ENCODE measurements at regions not wholly inside any gene's neighbourhood (a gene's known extent, or its start where the extent isn't known, plus 50 kb on each side); places are given as distances from the start of the nearest gene placed in this dataset.
"Not testable (repeated sequence)": the region's sequence is repeated elsewhere in the genome, so short reads cannot be mapped to it uniquely, and the experiment has no call there.

DNA sequence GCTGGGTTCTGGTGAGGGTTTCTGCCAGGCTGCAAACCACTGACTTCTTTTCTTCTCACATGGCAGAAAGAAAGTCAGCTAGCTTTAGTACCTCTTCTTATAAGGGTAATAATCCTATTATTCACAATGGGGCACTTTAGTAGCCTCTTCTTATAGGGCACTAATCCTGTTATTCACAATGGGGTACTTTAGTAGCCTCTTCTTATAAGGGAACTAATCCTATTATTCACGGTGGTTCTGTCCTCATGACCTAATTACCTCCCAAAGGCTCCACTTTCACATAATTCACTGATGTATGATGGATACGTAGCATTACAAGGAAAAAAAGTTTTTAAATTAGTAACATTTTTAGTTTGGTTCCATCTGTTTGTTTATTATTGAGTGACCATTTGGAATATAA, 671.3 kb downstream of the NSUN3 start:
- DNase-seq = peak; percentile 21

DNA sequence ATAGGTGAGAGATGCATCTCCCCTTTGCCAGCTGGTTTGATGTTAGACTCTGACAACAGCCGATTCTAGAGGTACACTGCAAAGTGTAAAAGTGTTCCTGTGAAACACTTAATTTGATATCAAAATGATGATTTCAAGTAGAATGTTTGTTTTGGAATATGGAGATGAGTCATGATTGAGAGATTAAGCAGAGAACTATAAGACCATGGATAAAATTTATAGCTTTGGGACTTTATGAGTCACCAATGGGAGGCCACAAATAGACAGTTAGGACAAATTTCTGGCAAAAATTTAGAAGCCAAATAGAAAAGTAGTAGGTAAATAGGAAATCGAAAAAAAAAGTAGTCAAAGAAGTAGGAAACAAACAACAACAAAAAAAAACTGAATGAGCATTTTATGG, 672.5 kb downstream of the NSUN3 start:
- no peak for DNase-seq

DNA sequence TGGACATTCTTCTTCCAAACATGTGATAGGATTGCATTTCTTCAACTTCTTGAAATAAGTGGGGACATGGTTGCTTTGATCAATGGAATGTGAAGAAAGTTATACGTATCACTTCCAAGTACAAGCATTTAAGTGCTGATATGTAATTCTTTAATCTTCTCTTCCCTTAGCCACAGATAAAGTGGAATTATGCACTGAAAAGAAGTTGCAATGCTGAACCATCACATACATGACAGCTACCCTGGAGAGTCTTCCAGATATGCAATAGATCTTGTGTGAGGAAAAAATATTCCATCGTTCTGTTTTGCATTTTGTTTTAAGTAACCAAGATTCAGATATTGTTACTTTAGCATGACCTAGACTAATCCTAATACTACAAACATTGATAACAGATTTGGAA, 674.3 kb downstream of the NSUN3 start:
- no peak for DNase-seq

- DNase-seq = no peak
These were observed 676.6 kb downstream of the NSUN3 start for GRCh38 chr3:94739420-94739819.

- DNase-seq = no peak
These were observed 695.9 kb downstream of the NSUN3 start for GRCh38 chr3:94758751-94759150.

DNA sequence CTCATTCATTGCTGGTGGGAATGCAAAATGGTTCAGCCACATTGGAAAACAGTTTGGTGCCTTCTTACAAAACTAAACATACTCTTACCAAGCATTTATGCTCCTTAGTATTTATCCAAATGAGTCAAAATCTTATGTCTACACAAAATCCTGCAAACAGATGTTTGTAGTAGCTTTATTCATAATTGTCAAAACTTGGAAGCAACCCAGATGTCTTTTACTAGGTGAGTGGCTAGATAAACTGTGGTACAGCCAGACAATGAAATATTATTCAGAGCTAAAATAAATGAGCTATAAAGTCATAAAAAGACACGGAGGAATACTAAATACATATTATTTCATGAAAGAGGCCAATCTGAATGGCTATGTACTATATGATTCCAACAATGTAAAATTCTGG, 709.5 kb downstream of the NSUN3 start:
- no peak for DNase-seq

DNA sequence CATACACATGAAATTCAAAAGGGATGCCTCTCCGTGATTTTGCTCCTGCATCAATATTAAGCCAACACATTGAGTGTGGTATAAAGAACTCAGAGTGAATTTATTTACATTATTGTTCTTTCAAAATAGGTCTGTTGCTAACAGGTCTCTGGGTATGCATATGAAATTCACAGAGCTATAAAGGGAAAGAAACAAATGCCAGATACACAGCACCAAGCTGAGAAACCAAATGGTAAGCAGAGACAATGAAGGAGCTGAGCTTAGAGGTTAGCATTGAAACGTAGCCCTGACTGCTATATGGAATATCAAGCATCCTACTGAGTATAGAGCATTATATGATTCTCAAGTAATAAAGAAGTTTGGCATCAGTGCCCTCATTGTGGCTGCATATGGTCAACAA, 712.9 kb downstream of the NSUN3 start:
- DNase-seq = no peak

DNA sequence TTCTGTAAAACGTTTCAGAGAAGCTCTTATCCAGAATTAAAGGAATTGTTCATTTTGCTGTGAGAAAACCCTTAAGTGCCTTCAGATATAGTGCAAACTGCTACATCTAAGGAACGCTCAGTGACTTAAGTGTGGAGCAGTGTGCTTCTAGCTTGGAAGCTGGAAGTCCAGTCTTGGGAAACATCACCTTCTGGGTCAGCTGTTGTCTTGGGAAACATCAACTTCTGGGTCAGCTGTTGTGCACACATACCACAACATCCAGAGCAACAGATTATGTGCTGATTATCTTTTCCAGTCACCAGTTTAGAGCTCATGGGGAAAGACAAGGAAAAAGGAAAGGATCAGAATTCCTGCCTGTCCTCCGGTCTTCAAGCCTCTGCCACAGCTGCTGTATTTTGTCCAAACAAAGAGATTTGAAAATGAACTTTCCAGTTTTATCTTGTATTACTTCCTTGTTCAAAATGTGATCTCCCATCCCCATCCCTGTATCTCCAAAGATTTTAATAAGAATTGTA, 713.6 kb downstream of the NSUN3 start:
- peak; percentile 7 for DNase-seq

GRCh38 chr3:94778289-94778688, 715.4 kb downstream of the NSUN3 start:
- DNase-seq = no peak

DNA sequence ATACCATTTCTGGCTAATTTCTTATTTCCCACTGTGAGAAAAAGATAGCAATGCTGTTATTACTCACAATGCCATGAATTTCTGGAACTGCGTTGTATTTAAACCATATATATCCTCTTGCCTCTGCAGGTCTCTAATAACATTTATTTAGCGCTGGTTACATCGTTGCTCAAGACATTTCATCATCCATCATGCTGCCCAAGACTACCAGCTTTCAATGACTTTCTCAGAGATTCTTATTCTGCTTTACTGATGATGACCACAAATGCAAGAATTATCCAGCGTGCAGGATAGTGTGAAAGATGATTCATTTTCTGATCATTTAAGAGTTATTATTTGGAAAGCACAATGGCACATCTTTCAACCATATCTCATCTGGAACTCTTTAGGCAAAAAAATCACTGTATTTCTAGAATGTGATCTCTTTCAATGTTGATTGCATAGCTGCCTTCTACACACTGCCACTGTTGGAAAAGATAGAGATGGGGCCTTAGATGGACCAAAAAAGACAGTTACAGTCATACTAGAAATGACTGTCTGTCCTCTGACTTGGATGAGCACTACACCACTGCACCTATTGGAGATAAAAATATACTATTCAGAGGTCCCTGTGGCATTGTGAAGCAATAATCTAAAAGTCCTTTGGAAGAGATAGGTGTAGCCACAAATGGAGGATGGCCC, 716.1 kb downstream of the NSUN3 start:
- DNase-seq = no peak

- no peak for DNase-seq
These were observed 716.8 kb downstream of the NSUN3 start for GRCh38 chr3:94779699-94780098.

- DNase-seq = no peak
These were observed 721.4 kb downstream of the NSUN3 start for GRCh38 chr3:94784274-94784673.

DNA sequence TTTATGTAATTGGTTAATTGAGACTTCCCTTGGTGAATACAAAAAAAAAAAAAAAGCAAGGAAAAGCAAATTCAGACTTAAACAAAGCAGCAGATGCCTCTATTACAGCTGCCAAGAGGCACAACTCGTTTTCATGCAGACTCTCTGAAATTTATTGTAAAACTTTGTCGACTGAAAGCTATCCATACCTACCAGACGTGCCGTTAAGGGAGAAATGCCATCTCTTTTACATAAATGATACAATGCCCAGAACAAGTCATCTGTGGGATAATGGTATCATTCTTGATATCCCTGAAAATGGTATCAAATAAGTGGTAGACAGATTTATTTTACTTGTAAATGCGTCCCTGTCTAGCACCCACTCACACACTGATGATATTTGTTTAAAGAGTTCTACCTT, 724.2 kb downstream of the NSUN3 start:
- DNase-seq = no peak

DNA sequence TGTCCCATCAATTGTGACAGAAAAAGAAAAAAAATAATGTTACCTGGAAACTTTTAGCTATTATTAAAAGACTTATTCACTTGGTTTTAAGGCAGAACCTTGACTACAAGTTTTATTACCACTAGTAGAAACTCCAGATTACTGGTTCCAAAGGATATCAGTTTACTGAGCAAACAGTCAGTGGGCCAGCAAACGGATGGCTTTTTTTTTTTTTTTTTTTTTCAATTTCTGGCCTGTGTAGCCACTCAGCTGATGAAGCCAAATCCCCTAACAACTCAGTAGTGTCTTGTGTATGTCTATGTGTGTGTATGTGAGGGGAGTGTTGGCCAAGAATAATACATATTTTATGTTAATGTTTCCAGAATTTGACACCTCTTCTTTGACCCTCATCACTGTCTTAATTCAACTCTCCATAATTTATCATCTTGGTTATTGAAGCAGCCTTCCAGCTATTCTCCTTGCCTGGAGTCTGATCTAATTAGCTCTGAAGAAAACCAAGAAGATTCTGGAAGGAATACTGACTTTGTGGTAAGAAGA, 724.9 kb downstream of the NSUN3 start:
- DNase-seq = no peak

GRCh38 chr3:94794563-94794962, 731.7 kb downstream of the NSUN3 start:
- no peak for DNase-seq

DNA sequence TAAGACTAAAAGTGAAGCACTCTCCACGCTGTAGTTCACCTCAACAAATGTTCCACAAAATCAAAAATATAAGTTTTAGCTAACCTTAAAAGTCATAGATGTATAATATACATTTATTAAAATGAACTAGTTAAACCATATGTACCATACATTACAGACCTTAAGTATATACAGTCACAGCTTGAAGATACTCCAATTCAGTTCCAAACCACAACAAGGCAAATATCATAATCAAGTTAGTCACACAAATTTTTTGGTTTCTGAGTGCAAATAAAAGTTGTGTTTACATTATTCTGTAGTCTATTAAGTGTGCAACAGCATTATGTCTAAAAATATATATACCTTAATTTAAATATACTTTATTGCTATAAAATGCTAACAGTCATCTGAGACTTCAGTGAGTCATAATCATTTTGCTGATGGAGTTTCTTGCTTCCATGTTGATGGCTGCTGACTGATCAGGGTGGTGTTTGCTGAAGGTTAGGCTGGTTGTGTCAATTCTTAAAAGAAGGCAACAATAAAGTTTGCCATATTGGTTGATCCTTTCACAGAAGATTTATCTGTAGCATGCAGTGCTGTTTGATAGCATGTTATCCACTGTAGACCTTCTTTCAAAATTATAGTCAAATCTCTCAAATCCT, 736.7 kb downstream of the NSUN3 start:
- DNase-seq = no peak

DNA sequence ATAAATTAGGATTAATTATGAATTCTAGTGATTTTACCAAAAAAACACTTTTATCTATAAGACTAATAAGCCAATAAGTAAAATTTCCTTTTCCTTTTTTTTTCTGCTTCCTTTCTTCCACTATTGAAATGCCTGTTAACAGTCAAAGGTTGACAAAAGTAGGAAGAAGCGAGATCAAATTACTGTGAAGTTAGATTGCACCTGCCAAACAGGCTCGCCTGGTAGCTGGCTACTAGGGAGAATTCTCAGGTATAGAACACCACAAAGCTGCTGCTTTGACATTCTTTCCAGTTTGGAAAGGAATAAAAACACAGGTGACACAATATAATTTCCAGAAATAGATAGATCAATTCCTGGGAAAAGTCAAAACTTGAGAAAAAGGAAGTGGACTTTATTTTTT, 749.0 kb downstream of the NSUN3 start:
- DNase-seq = no peak

DNA sequence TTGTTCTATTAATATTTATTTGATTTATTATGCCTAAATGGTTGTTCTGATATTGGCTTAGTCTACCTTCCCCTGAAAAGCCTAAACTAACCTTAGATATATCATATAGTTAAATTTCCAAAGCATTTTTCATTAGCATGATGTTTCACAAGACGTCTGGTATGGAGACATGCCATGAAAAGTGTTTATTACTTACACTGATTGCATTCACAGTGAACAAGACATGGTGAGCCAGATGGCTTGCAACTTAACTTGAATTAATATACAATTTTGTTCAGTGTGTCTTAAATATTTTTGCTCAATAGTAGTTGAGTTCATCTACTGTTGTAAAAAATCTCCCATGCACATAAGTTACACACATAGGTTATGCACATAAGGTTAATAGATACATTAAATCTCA, 758.4 kb downstream of the NSUN3 start:
- DNase-seq = no peak

DNA sequence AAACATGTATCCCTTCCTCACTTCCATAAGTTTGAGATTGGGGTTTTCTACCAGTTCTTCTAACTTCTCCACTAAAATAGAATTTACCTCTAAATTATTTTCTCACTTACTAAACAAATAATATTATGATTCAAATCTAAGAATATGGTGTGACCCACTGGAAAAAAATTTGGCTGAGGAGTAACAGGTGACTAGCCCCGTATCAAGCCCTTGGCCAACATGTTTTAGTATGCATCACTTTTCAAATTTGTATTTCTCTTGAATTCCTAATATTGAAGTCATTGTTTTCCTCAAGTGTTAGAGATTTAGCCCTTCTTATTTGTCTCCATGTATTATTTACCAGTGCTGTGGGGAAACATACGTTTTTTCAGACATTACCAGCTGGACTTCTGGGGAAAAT, 759.4 kb downstream of the NSUN3 start:
- no peak for DNase-seq

GRCh38 chr3:94846251-94846650, 783.4 kb downstream of the NSUN3 start:
- DNase-seq = not testable (repeated sequence)

DNA sequence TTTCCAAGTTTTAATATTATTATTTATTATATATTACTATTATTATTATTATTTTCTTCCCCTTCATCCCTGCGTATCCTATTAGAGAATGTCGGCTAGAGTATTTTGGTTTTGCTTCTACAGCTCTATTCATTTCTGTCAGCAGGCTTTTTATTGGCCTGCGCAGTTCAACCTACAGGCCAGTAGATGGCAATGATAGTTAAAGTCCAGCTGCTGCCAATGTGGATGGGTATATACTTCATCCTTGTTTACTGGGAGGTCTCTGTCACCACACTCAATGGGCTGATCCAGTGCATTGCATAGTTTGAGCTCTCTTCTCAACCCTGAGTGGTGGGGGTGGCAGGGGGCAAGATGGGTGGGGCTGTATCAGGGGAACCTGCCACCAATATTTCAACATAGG, 799.8 kb downstream of the NSUN3 start:
- DNase-seq = no peak

DNA sequence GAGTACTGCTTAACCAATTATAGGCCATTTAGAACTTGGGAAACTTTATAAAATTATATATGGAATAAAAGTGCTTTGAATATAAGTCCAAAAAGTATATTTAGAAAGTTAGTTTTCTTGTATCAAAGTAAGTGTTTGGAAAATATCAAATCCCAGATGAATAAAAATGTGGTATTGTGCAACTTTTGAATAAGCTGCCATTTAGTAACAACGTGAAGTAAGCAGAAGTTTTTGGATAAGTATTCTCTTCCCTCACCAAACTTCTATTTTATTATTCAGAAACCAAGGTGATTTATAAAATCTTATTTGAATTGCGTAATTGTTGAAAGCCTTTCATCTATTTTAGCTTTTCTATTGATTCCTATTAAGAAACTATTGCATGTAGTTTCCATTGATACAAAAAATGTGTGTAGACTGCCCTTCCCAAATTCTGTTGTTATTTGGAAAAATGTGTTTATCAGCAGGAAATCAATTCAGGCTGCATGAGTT, 806.2 kb downstream of the NSUN3 start:
- no peak for DNase-seq

DNA sequence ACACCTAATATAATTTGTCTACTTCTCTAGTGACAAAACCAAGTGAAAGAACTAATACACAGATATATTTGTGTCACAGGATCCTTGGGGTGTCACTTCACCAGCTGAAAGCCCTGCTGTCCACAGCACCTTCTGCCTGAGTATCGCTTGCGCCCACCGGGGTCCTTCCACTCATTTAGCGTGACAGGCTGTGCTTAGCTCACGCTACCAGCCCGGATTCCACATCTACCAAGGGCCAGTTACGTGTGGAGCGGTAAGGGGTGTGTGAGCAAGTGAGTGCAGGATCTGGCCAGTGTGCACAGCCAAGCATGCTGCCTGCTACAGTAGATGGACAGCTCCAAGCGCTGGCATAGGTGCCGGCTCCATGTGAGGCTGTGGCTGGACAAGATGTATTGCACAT, 810.9 kb downstream of the NSUN3 start:
- DNase-seq = no peak

DNA sequence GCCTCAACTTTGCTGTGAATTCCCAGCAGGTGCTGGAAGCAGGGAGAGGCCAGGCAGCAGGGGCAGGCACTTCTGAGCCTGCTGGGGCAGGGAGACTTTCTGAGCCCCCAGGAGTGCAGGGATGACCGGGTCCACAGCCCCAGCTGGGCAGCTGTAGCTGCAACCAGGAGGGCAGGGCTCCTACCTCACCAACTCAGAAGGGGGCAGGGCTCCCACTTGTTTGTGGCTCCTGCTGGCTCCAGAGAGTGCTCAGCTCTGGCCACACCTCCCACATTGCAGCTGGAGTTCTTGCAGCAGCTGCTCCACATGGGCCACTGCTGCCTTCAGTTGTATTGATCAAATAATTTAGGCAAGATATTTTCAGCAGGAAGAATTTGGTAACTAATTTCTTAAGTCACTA, 812.3 kb downstream of the NSUN3 start:
- DNase-seq = no peak
